ENCODE measurements at regions not wholly inside any gene's neighbourhood (a gene's known extent, or its start where the extent isn't known, plus 50 kb on each side); places are given as distances from the start of the nearest gene placed in this dataset.

GRCh38 chr13:112136095-112136494, 69.1 kb downstream of the SOX1 start:
- no peak for TF ChIP-seq MAX (IDR thresholded peaks at IDR 0.05; ENCODE audit: low read depth, low read length)
- TF ChIP-seq CTCF (IDR thresholded peaks at IDR 0.05; ENCODE audit: low read depth, low read length): no peak
- TF ChIP-seq POLR2A (IDR thresholded peaks at IDR 0.05; ENCODE audit: extremely low read depth, insufficient read length): no peak
